GM13977 (cell line): ENCODE measurements at regions not wholly inside any gene's neighbourhood (a gene's known extent, or its start where the extent isn't known, plus 50 kb on each side); places are given as distances from the start of the nearest gene placed in this dataset.

Source experiments
- DNase-seq: peaks from one replicate; pipeline ENCODE4 v3.0.0; 2012; ENCODE audit warnings: low spot score
- CTCF ChIP-seq: IDR thresholded peaks from 2 replicates; pipeline ENCODE4 v1.5.1; 2012; ENCODE audit warnings: mild to moderate bottlenecking, control low read depth; ENCODE audit not compliant: insufficient read depth; ENCODE audit errors: extremely low read depth, missing control alignments
- in situ Hi-C: fragments of 300-500 bp; cut with MboI; formaldehyde crosslinking; loops from one replicate; pipeline ENCODE4 v1.12.0; 2022; ENCODE audit warnings: low sequenced_read_pairs, low pct_unique_long_range_greater_than_20kb, mixed read lengths, inconsistent platforms; ENCODE audit not compliant: unreplicated experiment

- TF ChIP-seq CTCF = no peak
- no peak for DNase-seq
- in situ Hi-C loops = no loop called here
Observed at GRCh38 chr1:23632479-23633160, 59.0 kb upstream of the RPL11 start.

GRCh38 chr1:23629708-23630290 is 61.8 kb upstream of the RPL11 start:
- TF ChIP-seq CTCF = no peak
- in situ Hi-C loops = no loop called here
- no peak for DNase-seq

GRCh38 chr1:23628951-23629387 is 62.6 kb upstream of the RPL11 start:
- no peak for TF ChIP-seq CTCF
- in situ Hi-C loops = no loop called here
- DNase-seq = no peak

- peak; percentile 41 for DNase-seq
- in situ Hi-C loops = no loop called here
- TF ChIP-seq CTCF = no peak
Observed at GRCh38 chr1:23627069-23627735, 64.4 kb upstream of the RPL11 start.

GRCh38 chr1:23625929-23626535 is 65.6 kb upstream of the RPL11 start:
- in situ Hi-C loops = no loop called here
- no peak for DNase-seq
- no peak for TF ChIP-seq CTCF

GRCh38 chr1:23625459-23625858 is 66.1 kb upstream of the RPL11 start:
- peak; percentile 67 for DNase-seq
- TF ChIP-seq CTCF = no peak
- in situ Hi-C loops = no loop called here
